ENCODE measurements at regions not wholly inside any gene's neighbourhood (a gene's known extent, or its start where the extent isn't known, plus 50 kb on each side); places are given as distances from the start of the nearest gene placed in this dataset.

DNA sequence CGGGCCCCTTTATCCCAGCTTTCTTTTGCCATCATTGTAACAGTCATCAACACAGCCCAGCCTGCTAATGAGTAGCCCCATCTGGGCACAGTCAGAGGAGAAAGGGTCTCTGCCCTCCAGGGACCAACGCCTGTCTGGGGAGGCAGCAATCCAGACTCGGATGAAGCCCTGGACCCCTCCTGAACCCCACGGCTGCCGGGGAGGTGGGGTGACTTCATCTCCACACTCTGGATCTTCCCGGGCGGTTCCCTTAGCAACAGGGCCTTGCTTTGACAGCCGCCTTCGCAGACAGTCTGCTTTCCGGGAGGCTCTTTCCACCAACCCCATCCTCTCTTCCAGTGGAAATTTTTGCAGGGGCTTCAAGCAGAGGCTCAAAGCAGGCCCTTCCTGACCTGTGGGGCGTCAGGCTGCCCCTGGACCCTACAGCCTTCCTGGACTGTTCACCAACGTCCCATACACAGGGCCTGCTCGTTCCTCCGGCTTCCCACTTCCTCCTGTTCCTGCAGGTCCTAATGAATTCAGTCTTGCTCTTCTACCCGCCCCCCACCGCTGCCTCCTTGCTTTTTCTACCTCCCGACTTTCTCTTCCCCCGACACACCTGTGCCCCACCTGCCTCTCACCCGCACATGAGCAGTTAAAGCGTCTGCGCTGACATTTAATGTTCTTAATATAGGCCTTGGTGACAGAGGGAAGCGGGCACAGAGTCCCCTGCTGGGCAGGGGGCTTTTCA is 161.7 kb upstream of the MVB12B start:
- Histone ChIP-seq H3F3A (ENCODE audit: insufficient read depth, low read length, poor library complexity, severe bottlenecking) (no peaks in the 10 kb centered on the region), H3K36me3 (ENCODE audit: insufficient read depth, low read length) (no peaks in the 10 kb centered on the region), H2AFZ (ENCODE audit: low read depth, low read length) (peak overlapping the region; percentile 2), H3K27ac (ENCODE audit: low read length) (peak overlapping the region; percentile 20), H3K4me3 (ENCODE audit: low read length) (no peak overlapping the region), H4K20me1 (ENCODE audit: insufficient read depth) (no peaks in the 10 kb centered on the region), H3K4me2 (ENCODE audit: low read length) (no peak overlapping the region), H3K9me2 (ENCODE audit: insufficient read depth, low read length) (no peaks in the 10 kb centered on the region), H3K9me3 (ENCODE audit: low read length) (no peaks in the 10 kb centered on the region), H3K9ac (ENCODE audit: low read length) (peak overlapping the region; percentile 20), H3K27me3 (ENCODE audit: insufficient read depth, low read depth, low read length) (no peaks in the 10 kb centered on the region), H3K79me2 (replicated peaks; ENCODE audit: insufficient read depth, low read length) (no peaks in the 10 kb centered on the region)
- no peak for TF ChIP-seq EP300 (conservative IDR thresholded peaks at IDR 0.05; ENCODE audit: poor library complexity, severe bottlenecking)
- TF ChIP-seq TAF1 (IDR thresholded peaks at IDR 0.05; ENCODE audit: low read depth), result no peak
- no peak for TF ChIP-seq RAD21 (conservative IDR thresholded peaks at IDR 0.05)
- TF ChIP-seq MXI1 (conservative IDR thresholded peaks at IDR 0.05; ENCODE audit: poor library complexity, severe bottlenecking), result no peak
- TF ChIP-seq SMC3 (conservative IDR thresholded peaks at IDR 0.05; ENCODE audit: poor library complexity), result no peak
- TF ChIP-seq, protein P1, sequence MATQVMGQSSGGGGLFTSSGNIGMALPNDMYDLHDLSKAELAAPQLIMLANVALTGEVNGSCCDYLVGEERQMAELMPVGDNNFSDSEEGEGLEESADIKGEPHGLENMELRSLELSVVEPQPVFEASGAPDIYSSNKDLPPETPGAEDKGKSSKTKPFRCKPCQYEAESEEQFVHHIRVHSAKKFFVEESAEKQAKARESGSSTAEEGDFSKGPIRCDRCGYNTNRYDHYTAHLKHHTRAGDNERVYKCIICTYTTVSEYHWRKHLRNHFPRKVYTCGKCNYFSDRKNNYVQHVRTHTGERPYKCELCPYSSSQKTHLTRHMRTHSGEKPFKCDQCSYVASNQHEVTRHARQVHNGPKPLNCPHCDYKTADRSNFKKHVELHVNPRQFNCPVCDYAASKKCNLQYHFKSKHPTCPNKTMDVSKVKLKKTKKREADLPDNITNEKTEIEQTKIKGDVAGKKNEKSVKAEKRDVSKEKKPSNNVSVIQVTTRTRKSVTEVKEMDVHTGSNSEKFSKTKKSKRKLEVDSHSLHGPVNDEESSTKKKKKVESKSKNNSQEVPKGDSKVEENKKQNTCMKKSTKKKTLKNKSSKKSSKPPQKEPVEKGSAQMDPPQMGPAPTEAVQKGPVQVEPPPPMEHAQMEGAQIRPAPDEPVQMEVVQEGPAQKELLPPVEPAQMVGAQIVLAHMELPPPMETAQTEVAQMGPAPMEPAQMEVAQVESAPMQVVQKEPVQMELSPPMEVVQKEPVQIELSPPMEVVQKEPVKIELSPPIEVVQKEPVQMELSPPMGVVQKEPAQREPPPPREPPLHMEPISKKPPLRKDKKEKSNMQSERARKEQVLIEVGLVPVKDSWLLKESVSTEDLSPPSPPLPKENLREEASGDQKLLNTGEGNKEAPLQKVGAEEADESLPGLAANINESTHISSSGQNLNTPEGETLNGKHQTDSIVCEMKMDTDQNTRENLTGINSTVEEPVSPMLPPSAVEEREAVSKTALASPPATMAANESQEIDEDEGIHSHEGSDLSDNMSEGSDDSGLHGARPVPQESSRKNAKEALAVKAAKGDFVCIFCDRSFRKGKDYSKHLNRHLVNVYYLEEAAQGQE (IDR thresholded peaks at IDR 0.05; ENCODE audit: borderline replicate concordance), result no peak
- TF ChIP-seq EZH2 (IDR thresholded peaks at IDR 0.05; ENCODE audit: borderline replicate concordance, insufficient read depth, low read length, poor library complexity, severe bottlenecking), result no peak

DNA sequence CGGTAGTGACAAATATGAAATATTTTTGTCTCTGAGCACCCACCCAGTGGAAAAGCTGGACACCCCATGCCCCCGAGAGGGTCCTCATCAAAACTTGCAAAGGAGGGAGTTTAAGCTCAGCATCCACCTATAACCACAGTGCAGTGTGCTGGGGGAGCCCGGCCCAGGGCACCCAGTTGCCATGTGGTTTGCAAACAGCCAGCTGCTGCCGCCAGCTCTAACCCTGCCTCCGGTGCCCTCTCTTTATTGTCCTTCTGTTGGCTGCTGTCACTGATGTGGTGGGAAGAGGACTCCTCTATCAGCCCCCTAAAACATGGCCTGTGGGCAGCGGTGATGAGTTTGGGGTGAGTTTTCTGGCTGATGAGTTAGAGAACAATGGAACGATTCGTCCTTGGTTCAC is 160.9 kb upstream of the MVB12B start:
- Histone ChIP-seq H3K9me2 (ENCODE audit: insufficient read depth, low read length) (no peaks in the 10 kb centered on the region), H3K9ac (ENCODE audit: low read length) (no peak overlapping the region), H3K27ac (ENCODE audit: low read length) (no peak overlapping the region), H3K27me3 (ENCODE audit: insufficient read depth, low read depth, low read length) (no peaks in the 10 kb centered on the region), H3K79me2 (replicated peaks; ENCODE audit: insufficient read depth, low read length) (no peaks in the 10 kb centered on the region), H3K4me2 (ENCODE audit: low read length) (no peak overlapping the region), H4K20me1 (ENCODE audit: insufficient read depth) (no peaks in the 10 kb centered on the region), H3F3A (ENCODE audit: insufficient read depth, low read length, poor library complexity, severe bottlenecking) (no peaks in the 10 kb centered on the region), H3K4me3 (ENCODE audit: low read length) (no peak overlapping the region), H3K36me3 (ENCODE audit: insufficient read depth, low read length) (no peaks in the 10 kb centered on the region), H2AFZ (ENCODE audit: low read depth, low read length) (no peak overlapping the region), H3K9me3 (ENCODE audit: low read length) (no peaks in the 10 kb centered on the region)
- TF ChIP-seq EP300 (conservative IDR thresholded peaks at IDR 0.05; ENCODE audit: poor library complexity, severe bottlenecking), result no peak
- TF ChIP-seq, protein P2, sequence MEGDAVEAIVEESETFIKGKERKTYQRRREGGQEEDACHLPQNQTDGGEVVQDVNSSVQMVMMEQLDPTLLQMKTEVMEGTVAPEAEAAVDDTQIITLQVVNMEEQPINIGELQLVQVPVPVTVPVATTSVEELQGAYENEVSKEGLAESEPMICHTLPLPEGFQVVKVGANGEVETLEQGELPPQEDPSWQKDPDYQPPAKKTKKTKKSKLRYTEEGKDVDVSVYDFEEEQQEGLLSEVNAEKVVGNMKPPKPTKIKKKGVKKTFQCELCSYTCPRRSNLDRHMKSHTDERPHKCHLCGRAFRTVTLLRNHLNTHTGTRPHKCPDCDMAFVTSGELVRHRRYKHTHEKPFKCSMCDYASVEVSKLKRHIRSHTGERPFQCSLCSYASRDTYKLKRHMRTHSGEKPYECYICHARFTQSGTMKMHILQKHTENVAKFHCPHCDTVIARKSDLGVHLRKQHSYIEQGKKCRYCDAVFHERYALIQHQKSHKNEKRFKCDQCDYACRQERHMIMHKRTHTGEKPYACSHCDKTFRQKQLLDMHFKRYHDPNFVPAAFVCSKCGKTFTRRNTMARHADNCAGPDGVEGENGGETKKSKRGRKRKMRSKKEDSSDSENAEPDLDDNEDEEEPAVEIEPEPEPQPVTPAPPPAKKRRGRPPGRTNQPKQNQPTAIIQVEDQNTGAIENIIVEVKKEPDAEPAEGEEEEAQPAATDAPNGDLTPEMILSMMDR (IDR thresholded peaks at IDR 0.05; ENCODE audit: poor library complexity, severe bottlenecking), result no peak
- TF ChIP-seq RAD21 (conservative IDR thresholded peaks at IDR 0.05), result no peak
- no peak for TF ChIP-seq POLR2AphosphoS5 (IDR thresholded peaks at IDR 0.05)
